GM12872 (cell line): ENCODE measurements at regions not wholly inside any gene's neighbourhood (a gene's known extent, or its start where the extent isn't known, plus 50 kb on each side); places are given as distances from the start of the nearest gene placed in this dataset.
A peak's percentile ranks its signal among the peaks of the same experiment; 100 is the strongest.

Source experiments
- CTCF ChIP-seq: IDR thresholded peaks from 3 replicates; pipeline ENCODE4 v1.5.1; 2011; ENCODE audit warnings: low read depth, mild to moderate bottlenecking, low read length, moderate library complexity; ENCODE audit not compliant: insufficient read depth

GRCh38 chr5:110329955-110330525 is 396.4 kb downstream of the TMEM232 start:
- TF ChIP-seq CTCF = no peak

GRCh38 chr5:110333384-110333783 is 393.1 kb downstream of the TMEM232 start:
- TF ChIP-seq CTCF = peak; percentile 22; the same call in 1 of the 3 replicates

GRCh38 chr5:110335361-110336066 is 391.0 kb downstream of the TMEM232 start:
- no peak for TF ChIP-seq CTCF

GRCh38 chr5:110338341-110339083 is 388.0 kb downstream of the TMEM232 start:
- no peak for TF ChIP-seq CTCF

- TF ChIP-seq CTCF = no peak
These were observed 387.1 kb downstream of the TMEM232 start for GRCh38 chr5:110339399-110339798.

GRCh38 chr5:110341836-110342235 is 384.6 kb downstream of the TMEM232 start:
- no peak for TF ChIP-seq CTCF

- no peak for TF ChIP-seq CTCF
These were observed 383.8 kb downstream of the TMEM232 start for GRCh38 chr5:110342683-110343082.
